Stimulated activated naive CD4-positive, alpha-beta T cell (primary cell): ENCODE measurements at regions not wholly inside any gene's neighbourhood (a gene's known extent, or its start where the extent isn't known, plus 50 kb on each side); places are given as distances from the start of the nearest gene placed in this dataset.

ENCODE experiments used
- DNase-seq, 6 experiments: peaks; one replicate each; lab custom pipeline; 2025; lab: John Stamatoyannopoulos, UW

- DNase-seq, result no peak
Measured at GRCh38 chr3:70558956-70559355, 246.5 kb upstream of the MDFIC2 start.

- DNase-seq, result no peak
Measured at GRCh38 chr3:70557976-70558375, 245.5 kb upstream of the MDFIC2 start.

GRCh38 chr3:70556056-70556455 is 243.6 kb upstream of the MDFIC2 start:
- DNase-seq, result no peak

GRCh38 chr3:70554170-70554569 is 241.7 kb upstream of the MDFIC2 start:
- DNase-seq, result no peak

GRCh38 chr3:70550723-70551319 is 238.4 kb upstream of the MDFIC2 start:
- peak; percentile 21 to 78 (median 62) for DNase-seq

GRCh38 chr3:70546679-70547078 is 234.2 kb upstream of the MDFIC2 start:
- no peak for DNase-seq

GRCh38 chr3:70543493-70543892 is 231.1 kb upstream of the MDFIC2 start:
- DNase-seq, result no peak

GRCh38 chr3:70539908-70540307 is 227.5 kb upstream of the MDFIC2 start:
- no peak for DNase-seq

GRCh38 chr3:70532806-70533205 is 220.4 kb upstream of the MDFIC2 start:
- no peak for DNase-seq

- DNase-seq, result no peak
Measured at GRCh38 chr3:70531838-70532489, 219.5 kb upstream of the MDFIC2 start.

GRCh38 chr3:70531063-70531657 is 218.7 kb upstream of the MDFIC2 start:
- peak in 1 of 6 experiments; percentile 8 for DNase-seq

GRCh38 chr3:70530626-70531025 is 218.2 kb upstream of the MDFIC2 start:
- no peak for DNase-seq

GRCh38 chr3:70527026-70527425 is 214.6 kb upstream of the MDFIC2 start:
- DNase-seq, result no peak

- DNase-seq, result no peak
Measured at GRCh38 chr3:70519913-70520659, 207.6 kb upstream of the MDFIC2 start.

GRCh38 chr3:70519026-70519425 is 206.6 kb upstream of the MDFIC2 start:
- DNase-seq, result no peak

GRCh38 chr3:70518356-70518755 is 205.9 kb upstream of the MDFIC2 start:
- no peak for DNase-seq

GRCh38 chr3:70517124-70517890 is 204.9 kb upstream of the MDFIC2 start:
- DNase-seq, result no peak

GRCh38 chr3:70516076-70516475 is 203.6 kb upstream of the MDFIC2 start:
- no peak for DNase-seq

- DNase-seq, result no peak
Measured at GRCh38 chr3:70507486-70507885, 195.0 kb upstream of the MDFIC2 start.

GRCh38 chr3:70506775-70507174 is 194.3 kb upstream of the MDFIC2 start:
- no peak for DNase-seq

- no peak for DNase-seq
Measured at GRCh38 chr3:70501561-70501960, 189.1 kb upstream of the MDFIC2 start.

GRCh38 chr3:70488816-70489215 is 176.4 kb upstream of the MDFIC2 start:
- DNase-seq, result no peak
